ENCODE measurements at regions not wholly inside any gene's neighbourhood (a gene's known extent, or its start where the extent isn't known, plus 50 kb on each side); places are given as distances from the start of the nearest gene placed in this dataset.

DNA sequence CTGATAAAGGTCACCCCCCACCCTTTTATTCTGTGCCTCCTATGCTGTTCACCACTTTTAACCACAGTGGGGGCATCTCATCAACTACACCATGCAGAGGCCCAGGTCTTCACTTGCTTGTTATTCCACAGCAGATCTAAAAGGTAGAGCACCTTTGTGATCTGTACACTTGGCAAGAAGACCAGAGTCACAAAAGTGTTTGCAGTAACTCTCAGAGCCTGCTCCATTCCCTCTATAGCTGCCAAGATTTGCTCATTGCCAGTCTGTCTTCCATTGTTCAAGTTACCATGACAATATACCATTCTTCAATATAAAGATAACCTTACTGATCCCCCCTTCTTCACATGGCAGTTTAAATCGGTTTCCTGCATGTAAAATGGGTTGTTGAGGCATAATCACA is 180.0 kb downstream of the TOX3 start:
- TF ChIP-seq, protein P1, sequence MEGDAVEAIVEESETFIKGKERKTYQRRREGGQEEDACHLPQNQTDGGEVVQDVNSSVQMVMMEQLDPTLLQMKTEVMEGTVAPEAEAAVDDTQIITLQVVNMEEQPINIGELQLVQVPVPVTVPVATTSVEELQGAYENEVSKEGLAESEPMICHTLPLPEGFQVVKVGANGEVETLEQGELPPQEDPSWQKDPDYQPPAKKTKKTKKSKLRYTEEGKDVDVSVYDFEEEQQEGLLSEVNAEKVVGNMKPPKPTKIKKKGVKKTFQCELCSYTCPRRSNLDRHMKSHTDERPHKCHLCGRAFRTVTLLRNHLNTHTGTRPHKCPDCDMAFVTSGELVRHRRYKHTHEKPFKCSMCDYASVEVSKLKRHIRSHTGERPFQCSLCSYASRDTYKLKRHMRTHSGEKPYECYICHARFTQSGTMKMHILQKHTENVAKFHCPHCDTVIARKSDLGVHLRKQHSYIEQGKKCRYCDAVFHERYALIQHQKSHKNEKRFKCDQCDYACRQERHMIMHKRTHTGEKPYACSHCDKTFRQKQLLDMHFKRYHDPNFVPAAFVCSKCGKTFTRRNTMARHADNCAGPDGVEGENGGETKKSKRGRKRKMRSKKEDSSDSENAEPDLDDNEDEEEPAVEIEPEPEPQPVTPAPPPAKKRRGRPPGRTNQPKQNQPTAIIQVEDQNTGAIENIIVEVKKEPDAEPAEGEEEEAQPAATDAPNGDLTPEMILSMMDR (IDR thresholded peaks at IDR 0.05; ENCODE audit: partially characterized antibody, unreplicated experiment) = no peak
- no peak for DNase-seq
- Mint-ChIP-seq H3K27ac (ENCODE audit: unreplicated experiment) (no peak overlapping the region), H3K27me3 (ENCODE audit: unreplicated experiment) (no peaks in the 10 kb centered on the region), H3K4me3 (ENCODE audit: unreplicated experiment) (no peak overlapping the region), H3K4me1 (ENCODE audit: low read depth, unreplicated experiment) (no peaks in the 10 kb centered on the region), H3K9me3 (ENCODE audit: unreplicated experiment) (peaks cover 2% of the 10 kb centered on the region), H3K36me3 (ENCODE audit: unreplicated experiment) (no peaks in the 10 kb centered on the region)

DNA sequence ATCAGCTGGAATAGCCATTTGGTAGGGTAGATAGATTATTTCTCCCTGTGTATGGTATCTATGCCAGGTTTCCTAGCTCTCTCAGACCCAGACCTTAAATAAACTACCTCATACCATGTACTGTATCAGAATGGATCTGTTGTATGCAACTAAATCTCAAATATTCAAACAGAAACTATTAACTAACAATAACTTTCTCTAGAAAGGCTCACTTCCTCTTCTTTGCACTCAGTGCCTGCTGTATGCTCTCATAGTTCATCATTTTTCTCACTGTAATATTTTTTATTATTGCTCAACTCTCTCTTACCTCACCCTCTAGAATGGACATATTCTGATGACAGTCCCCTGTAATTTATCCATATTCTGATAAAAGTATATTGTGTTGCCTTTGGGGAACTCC is 182.4 kb downstream of the TOX3 start:
- H3K9me3 Mint-ChIP-seq (ENCODE audit: unreplicated experiment) = peaks cover 4% of the 10 kb centered on the region
- H3K27me3 Mint-ChIP-seq (ENCODE audit: unreplicated experiment) = no peaks in the 10 kb centered on the region
- TF ChIP-seq, protein P1 (IDR thresholded peaks at IDR 0.05; ENCODE audit: partially characterized antibody, unreplicated experiment) = no peak
- no peak overlapping the region for H3K27ac Mint-ChIP-seq (ENCODE audit: unreplicated experiment)
- no peaks in the 10 kb centered on the region for H3K4me1 Mint-ChIP-seq (ENCODE audit: low read depth, unreplicated experiment)
- DNase-seq = no peak
- H3K4me3 Mint-ChIP-seq (ENCODE audit: unreplicated experiment) = no peak overlapping the region
- H3K36me3 Mint-ChIP-seq (ENCODE audit: unreplicated experiment) = no peaks in the 10 kb centered on the region

DNA sequence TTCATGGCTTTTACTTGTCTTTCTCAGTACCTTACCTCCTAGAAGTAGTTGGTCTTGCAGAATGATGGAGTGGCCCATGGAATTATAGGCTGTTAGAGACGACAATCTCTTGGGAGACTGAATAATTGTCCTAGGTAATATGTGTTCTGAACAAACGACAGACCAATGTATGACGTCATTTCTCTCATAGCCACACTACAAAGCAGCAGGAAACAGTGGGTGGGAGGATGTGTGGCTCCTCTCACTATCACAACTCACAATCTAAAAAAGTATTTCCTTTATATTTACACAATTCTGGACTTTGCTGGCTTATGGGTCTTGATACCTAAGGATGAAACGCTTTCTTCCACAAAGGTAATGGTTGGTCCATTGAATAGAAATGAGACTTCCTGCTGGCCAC is 183.9 kb downstream of the TOX3 start:
- H3K27me3 Mint-ChIP-seq (ENCODE audit: unreplicated experiment) = no peaks in the 10 kb centered on the region
- no peaks in the 10 kb centered on the region for H3K4me1 Mint-ChIP-seq (ENCODE audit: low read depth, unreplicated experiment)

DNA sequence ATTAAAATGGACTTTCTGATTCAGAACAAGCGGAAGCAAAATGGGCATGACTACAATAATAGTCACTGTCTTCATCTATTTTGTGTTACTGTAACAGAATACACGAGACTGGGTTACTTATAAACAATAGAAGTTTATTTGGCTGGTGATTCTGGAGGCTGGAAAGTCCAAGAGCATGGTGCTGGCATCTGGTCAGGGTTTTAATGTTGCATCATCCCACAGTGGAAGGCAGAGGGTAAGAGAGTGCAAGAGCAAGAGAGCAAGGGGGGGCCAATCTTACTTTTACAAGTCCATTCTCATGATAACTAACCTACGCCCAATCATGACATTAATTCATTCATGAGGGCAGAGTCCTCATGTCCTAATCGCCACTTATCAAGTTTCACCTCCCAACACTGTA is 189.2 kb downstream of the TOX3 start:
- Mint-ChIP-seq H3K4me1 (ENCODE audit: low read depth, unreplicated experiment) (no peaks in the 10 kb centered on the region), H3K36me3 (ENCODE audit: unreplicated experiment) (no peaks in the 10 kb centered on the region), H3K4me3 (ENCODE audit: unreplicated experiment) (no peak overlapping the region), H3K9me3 (ENCODE audit: unreplicated experiment) (peaks cover 7% of the 10 kb centered on the region), H3K27ac (ENCODE audit: unreplicated experiment) (no peak overlapping the region), H3K27me3 (ENCODE audit: unreplicated experiment) (no peaks in the 10 kb centered on the region)
- DNase-seq = no peak
- TF ChIP-seq, protein P1 (IDR thresholded peaks at IDR 0.05; ENCODE audit: partially characterized antibody, unreplicated experiment) = no peak

More for the DNA sequence above, 183.9 kb downstream of the TOX3 start:
- Mint-ChIP-seq H3K9me3 (ENCODE audit: unreplicated experiment) (peaks cover 4% of the 10 kb centered on the region), H3K4me3 (ENCODE audit: unreplicated experiment) (no peak overlapping the region), H3K27ac (ENCODE audit: unreplicated experiment) (no peak overlapping the region), H3K36me3 (ENCODE audit: unreplicated experiment) (no peaks in the 10 kb centered on the region)
- TF ChIP-seq, protein P1 (IDR thresholded peaks at IDR 0.05; ENCODE audit: partially characterized antibody, unreplicated experiment) = no peak
- DNase-seq = no peak

DNA sequence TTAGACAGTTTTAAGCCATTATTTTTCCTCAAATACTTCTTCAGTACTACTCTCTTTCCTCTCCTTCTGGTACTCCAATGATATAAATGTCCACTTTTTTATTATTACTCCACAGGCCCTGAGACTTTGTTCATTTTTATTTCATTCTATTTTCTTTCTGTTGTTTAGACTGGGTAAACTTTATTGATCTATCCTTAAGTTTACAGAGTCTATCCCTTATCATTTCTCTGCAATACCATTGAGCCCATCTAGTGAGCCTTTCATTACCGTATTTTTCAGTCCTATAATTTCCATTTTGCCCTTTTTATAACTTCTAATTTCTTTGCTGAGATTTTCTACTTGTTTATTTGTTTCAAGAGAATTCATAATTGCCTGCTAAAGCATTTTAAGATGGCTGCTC is 193.7 kb downstream of the TOX3 start:
- no peaks in the 10 kb centered on the region for H3K36me3 Mint-ChIP-seq (ENCODE audit: unreplicated experiment)
- H3K4me3 Mint-ChIP-seq (ENCODE audit: unreplicated experiment) = no peak overlapping the region
- no peak for DNase-seq
- TF ChIP-seq, protein P1 (IDR thresholded peaks at IDR 0.05; ENCODE audit: partially characterized antibody, unreplicated experiment) = no peak
- no peaks in the 10 kb centered on the region for H3K27me3 Mint-ChIP-seq (ENCODE audit: unreplicated experiment)
- peaks cover 6% of the 10 kb centered on the region for H3K9me3 Mint-ChIP-seq (ENCODE audit: unreplicated experiment)
- no peaks in the 10 kb centered on the region for H3K4me1 Mint-ChIP-seq (ENCODE audit: low read depth, unreplicated experiment)
- no peak overlapping the region for H3K27ac Mint-ChIP-seq (ENCODE audit: unreplicated experiment)

All from glutamatergic neuron (in vitro differentiated cells).